ENCODE measurements at regions not wholly inside any gene's neighbourhood (a gene's known extent, or its start where the extent isn't known, plus 50 kb on each side); places are given as distances from the start of the nearest gene placed in this dataset.
"Not testable (repeated sequence)": the region's sequence is repeated elsewhere in the genome, so short reads cannot be mapped to it uniquely, and the experiment has no call there.

DNA sequence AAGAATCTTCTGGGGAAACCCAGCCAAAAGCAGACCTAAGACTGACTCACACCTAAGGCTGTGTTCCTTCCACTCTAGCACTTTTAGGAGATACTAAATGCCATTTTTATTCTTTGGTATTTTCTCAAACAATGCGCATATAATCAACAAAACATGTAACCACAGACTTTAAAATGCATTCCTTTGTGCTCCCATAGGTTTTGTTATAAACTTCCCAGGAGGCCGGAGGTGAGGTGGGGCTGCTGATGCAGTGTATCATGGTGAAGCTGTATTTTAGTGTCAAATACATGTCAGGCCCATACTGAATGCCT, 155.2 kb downstream of the BTBD3 start:
- DNase-seq = no peak

- no peak for DNase-seq
Observed at GRCh38 chr20:12074111-12074655, 156.5 kb downstream of the BTBD3 start.

DNA sequence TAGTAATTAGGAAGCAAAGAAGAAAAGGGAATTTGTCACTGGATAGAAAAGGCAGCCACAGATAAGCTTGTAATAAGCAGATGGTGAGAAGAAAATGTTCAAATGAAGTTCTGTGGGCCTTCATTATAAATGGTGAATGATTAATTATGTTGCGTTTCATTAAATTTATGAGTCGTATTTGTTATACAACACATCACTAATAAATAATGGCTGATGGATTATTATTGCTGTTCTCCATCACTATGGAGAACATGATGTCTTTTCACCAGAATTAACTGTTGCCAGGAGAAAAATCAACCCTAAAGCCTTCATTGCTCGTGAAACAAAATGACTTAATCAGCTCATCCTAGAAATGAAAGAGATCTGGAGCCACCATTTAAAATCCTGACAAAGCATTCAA, 158.5 kb downstream of the BTBD3 start:
- DNase-seq = no peak

- no peak for DNase-seq
Observed at GRCh38 chr20:12077875-12078274, 160.2 kb downstream of the BTBD3 start.

DNA sequence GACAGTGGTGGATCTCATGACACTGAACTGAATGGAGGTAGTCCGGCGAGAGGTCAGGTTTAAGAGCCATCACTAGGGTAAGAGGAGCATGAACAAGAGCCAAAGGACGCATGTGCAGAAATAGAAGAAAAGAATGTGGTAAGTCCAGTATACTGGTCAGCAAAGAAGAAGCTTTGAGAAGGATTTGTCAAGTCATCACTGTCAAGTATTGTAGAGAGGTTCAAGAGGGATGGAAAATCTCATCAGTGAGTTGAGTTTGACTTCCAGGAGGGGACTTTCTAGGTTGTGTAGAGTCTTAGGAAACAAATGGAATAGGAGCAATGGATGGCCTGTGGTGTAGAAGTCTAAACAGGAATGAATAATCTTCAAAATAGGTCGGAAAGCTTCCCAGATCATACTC, 161.8 kb downstream of the BTBD3 start:
- DNase-seq = no peak

DNA sequence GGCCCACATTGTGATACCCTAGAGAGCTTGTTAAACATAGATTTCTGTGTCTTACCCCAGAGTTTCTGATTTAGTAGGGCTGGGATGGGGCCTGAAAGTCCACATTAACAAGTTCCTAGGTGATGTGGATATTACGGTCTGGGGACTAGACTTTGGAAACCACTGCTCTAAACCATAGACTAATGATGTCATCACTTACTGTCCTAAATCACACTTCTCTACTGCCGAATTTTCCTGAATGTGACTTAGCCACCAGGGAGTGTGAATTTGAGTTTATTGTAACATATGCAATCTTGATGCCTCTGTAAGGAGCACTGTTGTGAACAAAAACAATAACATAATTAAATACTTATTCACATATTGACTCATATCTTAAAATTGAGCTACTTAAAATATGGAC, 165.6 kb downstream of the BTBD3 start:
- no peak for DNase-seq

GRCh38 chr20:12084482-12084881, 166.8 kb downstream of the BTBD3 start:
- DNase-seq = no peak

DNA sequence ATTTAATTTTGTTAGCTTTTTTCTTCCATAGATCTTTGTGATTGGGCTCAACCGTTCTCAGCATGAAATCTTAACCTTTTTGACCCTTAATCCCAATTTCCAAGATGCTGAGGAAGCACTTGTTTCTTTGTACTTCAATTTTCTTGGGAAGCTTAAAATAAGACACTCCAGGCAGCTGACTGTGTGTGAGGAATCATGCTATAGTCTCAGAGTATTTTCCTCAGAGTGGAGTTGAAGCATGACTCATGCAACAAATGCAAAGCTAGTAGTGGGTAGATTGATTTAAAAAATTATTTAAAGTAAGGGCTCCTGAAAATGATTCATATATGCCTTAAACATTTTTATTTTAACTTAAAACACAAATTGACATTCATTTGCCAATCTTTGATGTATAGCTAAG, 168.7 kb downstream of the BTBD3 start:
- no peak for DNase-seq

- no peak for DNase-seq
Observed at GRCh38 chr20:12090920-12091319, 173.2 kb downstream of the BTBD3 start.

DNA sequence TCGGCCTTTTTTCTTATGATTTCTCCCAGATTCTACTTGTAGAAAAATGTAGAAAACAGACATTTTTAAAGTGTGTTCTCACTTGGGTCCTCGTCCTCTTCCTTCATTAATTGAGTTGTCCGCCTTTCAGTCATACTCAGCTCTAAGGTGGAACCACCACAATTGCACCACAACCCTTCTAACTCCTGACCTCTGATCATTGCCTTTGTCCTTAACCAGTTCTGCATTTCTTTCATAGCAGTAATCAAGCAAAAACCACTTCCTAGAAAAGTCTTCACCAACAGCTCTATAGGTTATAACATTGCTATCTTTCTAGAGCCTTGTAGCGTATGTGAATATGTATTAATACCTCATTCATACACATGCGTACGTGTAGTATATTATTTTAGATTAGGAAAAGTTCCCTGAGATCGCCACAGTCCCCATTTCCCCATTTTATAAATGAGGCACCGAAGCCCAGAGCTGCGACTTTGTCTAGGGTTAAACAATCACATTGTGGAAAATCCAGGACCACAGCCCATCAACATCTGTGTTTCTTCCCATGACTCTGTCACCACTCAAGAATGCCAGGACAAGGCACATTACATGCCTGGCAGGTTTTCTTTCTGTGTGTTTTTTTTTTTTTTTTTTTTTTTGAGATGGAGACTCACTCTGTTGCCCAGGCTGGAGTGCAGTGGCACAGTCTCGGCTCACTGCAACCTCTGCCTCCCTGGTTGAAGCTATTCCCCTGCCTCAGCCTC, 175.5 kb downstream of the BTBD3 start:
- DNase-seq = no peak

- DNase-seq = not testable (repeated sequence)
Observed at GRCh38 chr20:12093797-12094190, 176.1 kb downstream of the BTBD3 start.

DNA sequence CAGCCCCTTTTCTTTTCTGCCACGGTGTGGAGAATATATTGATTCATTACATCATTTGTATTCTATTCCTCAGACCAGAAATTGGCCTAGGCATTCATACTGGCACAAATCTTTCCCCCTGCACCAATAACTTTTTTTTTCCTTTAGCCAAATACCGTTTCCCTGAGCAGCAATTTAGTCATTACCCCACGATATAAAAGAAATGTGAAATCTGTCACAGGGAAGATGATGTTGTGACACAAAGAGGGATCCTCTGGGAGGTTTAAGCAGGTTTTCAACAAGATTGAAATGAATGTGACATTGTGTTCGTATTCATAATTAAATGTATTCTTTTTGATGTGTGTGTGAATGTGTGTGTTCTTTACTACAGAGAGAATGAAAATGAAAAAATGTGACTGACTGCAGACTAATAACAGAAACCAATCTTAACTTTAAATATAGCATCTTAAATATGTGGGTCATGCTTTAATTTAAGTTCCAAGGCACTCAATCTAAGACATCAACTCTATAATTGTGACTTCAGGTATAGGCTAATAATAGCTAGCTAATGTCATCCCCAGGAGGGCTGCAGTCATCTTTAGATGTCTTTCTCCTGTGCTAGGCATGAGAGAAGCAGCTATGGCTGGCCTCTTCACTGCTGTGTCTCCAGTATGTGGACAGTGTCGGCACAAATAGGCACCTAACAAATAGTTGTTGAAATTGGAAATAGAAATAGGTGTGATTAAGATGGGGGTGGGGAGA, 177.7 kb downstream of the BTBD3 start:
- DNase-seq = no peak

DNA sequence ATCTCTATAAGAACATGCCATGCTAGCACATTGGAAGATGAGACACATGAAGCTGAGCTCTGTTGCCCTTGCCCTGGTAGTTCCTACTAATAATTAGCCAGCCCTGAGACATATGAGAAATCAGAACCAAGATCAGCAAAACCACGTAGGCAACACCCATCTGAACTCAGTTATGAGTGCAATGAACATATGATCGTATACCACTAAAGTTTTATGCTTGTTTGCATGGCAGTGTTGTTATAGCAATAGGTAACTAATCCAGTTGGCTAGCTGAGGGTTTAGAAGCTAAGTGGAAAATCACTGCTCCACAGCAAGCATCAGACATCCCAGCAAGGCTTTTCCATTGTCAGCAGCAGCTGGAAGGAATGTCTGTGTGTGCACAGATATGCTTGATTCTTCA, 180.7 kb downstream of the BTBD3 start:
- no peak for DNase-seq

- no peak for DNase-seq
Observed at GRCh38 chr20:12108846-12109245, 191.2 kb downstream of the BTBD3 start.

DNA sequence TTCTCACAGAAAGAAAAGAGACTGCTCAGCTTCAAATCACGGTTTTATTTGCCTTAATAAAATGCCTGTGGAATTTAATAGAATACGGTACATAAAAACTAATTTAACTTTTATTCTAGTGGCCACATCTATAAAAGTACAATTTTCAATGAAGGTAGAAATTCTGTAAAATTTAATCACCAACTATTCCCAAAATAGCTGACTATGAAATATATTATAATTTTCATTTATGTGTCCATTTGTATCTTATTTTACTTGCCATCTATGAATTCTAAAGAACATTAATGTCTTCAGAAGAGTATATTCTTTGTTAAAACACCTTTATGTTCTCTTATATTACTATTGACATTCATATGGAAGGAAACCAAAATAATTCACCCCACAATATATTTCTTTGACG, 192.6 kb downstream of the BTBD3 start:
- DNase-seq = no peak

GRCh38 chr20:12110711-12111110, 193.0 kb downstream of the BTBD3 start:
- DNase-seq = no peak

- no peak for DNase-seq
Observed at GRCh38 chr20:12111431-12112088, 193.9 kb downstream of the BTBD3 start.

- no peak for DNase-seq
Observed at GRCh38 chr20:12112089-12112474, 194.4 kb downstream of the BTBD3 start.

DNA sequence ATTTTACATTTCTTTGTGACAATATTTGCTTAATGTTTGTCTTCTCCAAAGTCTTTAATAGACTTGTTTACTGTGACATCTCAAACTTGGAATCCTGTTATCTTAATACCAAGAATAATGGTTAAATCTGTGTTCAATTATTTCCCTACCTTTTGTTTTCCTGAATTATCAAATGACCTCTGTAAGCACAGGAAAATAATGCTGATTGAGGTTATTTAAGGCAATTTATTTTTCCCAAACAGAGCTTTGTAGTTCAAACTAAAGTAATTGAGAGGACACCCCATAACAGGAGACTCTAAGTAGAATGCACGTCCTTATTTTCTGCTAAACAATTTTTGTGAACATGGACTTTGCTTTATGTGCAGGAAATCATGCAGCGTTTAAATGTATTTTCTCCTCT, 195.0 kb downstream of the BTBD3 start:
- DNase-seq = no peak

GRCh38 chr20:12113075-12113467, 195.4 kb downstream of the BTBD3 start:
- DNase-seq = no peak

DNA sequence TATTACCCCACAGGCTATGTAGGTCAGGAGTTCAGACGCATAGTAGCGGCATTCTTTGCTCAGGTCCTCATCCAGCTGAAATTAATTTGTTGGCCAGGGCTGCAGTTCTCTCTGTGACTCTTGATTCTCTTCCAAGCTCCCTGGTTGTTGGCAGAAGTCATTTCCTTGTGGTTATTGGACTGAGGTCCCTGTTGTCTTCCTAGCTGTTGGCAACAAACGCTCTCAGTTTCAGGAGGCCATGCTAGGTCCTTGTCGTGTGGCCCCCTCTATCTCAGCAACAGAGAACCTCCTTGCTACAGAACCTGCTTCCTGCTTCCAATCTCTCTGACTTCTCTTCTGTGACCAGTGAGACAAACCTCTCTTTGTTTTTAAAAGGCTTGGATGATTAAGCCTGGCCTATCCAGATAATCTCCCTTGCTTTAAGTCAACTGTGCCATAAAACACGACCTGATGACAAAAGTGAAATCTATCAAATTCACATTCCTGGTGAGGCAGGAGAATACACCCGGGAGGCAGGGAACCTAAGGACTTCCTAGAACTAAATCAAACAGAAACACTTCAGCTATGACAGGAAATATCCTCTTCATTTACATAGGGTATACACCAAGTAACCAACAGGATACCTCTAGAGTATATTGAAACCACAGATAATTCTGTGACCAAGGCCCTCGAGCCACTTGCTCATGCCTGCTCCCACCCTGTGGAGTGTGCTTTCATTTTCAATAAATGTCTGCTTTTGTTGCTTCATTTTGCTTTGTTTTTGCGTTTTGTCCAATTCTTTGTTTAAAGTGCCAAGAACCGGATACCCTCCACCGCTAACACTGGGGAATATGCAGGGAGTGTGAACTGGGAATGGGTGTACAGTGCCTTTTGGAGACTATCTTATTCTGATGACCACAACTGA, 196.0 kb downstream of the BTBD3 start:
- DNase-seq = no peak

DNA sequence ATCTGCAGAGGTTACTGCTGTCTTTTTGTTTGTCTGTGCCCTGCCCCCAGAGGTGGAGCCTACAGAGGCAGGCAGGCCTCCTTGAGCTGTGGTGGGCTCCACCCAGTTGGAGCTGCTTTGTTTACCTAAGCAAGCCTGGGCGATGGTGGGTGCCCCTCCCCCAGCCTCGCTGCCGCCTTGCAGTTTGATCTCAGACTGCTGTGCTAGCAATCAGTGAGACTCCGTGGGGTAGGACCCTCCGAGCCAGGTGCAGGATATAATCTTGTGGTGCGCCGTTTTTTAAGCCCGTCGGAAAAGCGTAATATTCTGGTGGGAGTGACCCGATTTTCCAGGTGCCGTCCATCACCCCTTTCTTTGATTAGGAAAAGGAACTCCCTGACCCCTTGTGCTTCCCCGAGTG, 211.4 kb downstream of the BTBD3 start:
- not testable (repeated sequence) for DNase-seq

DNA sequence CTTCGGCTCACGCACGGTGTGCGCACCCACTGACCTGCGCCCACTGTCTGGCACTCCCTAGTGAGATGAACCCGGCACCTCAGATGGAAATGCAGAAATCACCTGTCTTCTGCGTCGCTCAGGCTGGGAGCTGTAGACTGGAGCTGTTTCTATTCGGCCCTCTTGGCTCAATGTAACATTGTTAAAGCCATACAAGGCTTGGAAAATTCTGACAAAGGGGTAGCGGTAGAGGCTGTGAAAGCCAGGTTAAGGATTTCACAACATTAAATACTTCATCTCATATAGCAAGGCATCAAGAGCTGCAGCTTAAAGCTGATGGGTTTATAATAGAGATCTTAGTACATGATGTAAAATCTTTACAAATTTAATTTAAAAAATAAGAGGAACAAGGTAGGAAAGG, 211.8 kb downstream of the BTBD3 start:
- DNase-seq = not testable (repeated sequence)

All from CD4-positive, alpha-beta T cell treated with Interleukin-21 for 1 hour (primary cell).